ENCODE measurements at regions not wholly inside any gene's neighbourhood (a gene's known extent, or its start where the extent isn't known, plus 50 kb on each side); places are given as distances from the start of the nearest gene placed in this dataset.

DNA sequence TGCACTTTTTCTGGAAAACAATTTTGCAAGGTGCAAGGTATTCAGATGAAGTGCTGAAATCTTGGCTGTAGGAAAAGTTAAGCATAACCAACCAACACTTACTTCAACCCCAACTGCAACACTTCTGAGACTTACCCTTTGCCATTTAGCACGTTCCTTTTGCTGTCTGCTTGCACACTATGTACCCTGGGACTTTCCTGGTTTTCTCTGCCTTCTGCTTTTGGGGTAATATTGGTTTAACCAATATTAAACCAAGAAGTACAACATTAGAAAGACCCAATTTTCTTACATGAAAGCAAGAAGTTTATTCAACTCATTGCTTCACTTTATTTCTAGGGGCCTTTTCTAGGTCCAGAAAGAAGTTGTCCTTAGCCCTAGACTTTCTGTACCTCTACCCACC is 193.0 kb downstream of the HLX start:
- DNase-seq = no peak

DNA sequence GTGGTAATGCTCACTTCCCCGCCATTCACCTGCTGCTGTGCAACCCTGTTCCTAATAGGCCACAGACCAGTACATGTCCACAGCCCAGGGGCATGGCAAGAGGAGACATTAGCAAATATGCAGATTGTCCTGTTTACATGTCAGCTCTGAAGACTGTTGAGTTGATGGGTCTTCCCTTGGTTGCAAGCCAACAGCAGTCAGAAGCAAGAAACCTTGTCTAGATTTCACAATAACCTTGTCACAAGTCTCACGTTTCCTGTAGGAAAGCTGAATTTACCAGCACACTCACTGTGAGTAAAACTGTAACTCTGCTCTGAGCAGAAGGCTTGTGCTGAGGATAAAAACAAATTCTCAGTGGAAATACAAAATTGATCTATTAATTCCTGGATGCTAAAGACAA is 195.1 kb downstream of the HLX start:
- DNase-seq = no peak

DNA sequence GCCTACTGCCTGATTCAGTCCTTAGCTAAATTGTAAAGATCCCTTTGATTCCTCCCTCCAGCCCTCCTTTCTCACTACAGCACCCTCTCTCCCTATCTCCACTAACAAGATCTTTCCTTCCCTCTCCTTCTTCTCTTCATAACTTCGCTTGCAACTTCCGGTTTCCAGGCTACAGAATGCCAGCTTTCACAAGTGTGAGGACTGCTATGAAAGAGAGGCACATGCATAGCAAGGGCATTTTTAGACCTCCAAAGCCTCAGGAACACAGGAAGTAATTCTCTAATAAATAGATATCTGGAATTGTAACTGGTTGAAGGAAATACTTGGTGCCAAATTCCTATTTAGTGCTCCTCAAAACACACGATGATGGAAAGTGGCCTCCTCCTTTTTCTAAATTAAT is 196.7 kb downstream of the HLX start:
- DNase-seq = no peak

DNA sequence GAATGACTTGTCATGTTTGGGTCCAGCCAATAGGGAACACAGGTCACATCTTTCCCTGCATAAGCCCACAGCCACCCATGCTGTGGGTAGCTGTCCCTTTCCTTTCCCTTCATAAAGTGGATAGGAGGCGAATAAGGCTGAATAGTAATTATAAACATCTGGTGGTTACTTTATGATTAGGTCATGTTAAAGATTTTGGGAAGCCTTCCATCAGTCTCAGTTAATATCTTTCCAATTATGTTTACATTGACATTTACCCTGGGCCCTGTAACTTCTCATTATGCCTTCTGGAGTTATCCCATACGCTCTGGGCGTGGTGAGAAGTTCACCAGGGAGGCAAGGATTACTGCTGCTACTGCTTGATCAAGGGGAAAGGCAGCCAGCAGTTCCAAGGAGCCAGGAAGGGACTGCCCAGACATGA is 197.2 kb downstream of the HLX start:
- no peak for DNase-seq

DNA sequence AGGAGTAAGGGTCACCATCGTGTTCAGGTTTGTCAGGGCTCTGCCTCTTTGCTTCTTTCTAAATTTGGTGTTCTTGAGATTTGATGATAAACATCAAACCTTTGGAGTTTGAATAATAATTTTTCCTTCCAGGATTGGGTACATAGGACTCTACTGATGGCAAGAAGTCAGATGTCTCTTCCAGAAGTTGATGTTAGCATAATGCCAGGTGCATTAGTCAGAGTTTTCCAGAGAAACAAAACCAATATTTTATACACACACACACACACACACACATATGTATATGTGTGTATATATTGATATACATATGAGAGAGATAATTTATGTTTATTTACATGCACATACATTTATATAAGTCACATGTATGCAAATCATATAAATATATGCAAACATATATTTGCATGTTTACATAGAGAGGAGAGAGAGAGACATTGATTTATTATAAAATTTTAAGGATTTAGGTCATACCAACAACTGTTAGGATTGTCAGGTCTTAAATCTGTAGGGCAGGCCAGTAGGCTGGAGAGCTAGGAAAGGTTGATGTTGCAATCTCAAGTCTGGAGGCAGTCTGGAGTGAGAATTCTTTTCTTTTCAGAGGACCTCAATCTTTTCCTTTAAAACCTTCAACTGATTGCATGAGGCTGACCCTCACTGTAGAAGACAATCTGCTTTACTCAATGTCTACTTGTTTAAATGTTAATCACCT is 199.2 kb downstream of the HLX start:
- no peak for DNase-seq

DNA sequence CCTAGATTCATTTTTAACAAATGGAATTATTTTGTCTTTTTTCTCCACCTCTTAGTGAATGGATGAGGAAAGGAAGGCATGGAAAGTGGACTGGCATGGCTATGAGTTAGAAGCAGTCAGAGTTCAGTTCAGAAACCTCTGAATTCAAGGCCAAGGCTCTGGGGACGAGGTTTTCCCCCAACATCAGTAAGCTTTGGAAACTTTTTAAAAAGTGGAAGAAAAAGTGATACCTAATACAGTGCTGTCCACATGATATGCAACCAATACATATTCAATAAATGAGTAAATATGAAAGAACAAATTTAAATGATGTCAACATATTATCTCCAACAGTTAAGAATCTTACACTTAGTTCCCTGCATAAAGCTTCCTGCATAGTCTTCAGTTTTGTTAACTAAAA is 204.7 kb downstream of the HLX start:
- DNase-seq = no peak

DNA sequence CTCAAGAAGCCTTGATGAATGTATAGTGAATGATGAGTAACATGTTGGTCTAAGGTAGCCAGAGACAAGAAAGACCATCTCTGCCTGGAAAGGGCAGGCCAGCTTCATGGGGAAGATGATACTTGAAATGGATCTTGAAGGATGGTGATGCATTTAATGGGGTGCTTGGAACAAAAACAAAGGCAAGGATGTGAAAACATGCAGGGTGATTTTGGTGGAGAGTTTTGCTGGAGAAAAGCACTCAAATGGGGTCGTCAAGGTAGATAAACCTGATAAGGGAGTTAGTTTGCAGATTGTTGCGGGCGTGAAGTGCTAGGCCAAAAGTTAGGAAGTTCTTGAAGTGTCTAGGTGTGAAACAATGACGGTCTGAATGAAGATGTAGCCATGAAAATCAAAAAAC is 205.4 kb downstream of the HLX start:
- no peak for DNase-seq

DNA sequence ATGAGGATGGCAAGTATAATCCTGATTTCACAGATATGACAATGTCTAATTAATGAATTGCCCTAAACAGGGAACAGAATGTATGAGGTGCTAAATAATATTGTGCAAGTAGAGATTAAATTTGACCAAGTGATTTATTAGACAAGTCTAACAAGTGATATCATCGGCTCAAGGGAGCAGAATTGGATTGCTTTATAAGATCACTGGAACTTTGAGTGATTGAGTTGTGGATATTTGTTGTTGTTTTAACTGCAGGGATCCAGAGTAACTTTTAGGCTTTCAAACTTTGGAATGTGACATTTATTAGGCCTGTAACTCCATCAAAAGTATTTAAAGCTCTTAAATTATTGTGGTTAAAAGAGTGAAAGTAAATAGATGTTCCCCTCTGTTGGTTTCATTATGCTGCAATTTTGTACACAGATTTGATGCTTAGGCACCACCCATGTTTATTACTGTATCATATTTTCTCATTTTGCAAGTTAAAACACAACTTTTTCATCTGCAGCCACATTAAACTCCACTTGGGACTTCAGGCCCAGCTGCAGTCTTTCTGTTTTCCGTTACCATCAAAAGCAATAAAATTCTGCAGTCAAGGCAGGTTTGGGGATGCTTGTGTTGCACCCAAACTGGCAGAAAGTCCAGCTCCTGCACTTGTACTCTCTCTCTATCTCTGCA is 206.6 kb downstream of the HLX start:
- no peak for DNase-seq

DNA sequence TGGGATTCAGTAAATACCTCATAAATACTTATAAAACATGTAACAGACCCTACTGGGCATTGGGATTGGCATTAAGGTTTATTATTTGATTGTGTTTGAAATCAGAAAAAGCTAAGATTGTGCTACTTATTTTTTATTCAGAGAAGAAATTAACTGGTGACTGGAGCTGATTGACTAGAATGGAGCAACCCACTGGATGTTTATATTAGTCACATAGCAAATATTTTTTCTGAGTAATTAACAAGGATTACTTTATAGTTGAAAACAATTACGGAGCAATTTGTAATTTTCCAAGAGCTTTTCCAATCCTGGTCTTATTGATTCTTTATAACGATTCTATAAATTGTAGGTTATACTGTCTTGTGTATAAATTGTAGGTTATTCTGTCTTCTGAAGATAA is 208.7 kb downstream of the HLX start:
- no peak for DNase-seq

DNA sequence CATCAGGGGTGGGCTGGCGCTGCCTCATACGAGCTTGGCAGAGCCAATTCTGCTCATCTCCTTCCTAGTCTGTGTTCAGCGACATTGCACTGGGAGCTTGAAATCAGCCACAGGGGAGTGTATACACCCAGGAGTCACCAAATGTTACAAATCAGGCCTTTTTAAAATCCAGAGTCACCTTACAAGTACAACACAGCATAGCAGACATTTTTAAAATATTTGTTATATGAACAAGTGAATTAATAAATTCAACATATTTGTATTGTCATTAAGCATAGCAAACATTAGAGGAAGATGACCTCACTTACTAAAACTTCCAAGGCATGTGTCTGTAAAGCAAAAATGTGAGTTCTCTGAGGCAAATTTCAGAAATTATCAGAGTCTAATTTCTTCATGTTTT is 210.0 kb downstream of the HLX start:
- no peak for DNase-seq

DNA sequence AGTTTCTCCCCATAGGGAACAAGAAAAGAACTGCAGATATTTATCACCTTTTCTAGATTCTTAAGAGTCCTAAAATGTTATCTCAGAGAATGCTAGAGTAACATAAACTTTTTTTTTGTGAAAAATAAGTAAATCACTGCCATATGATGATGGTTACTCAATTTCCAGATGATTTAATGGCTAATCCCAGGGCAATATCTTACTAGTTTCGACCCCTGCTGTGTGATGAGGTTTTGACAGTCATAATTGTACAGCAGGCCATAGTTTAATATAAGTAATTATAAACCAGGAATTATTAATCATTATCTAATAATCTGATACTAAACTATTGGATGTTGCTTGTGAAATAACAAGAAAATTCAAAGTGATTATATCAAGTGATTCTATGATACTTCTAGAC is 210.6 kb downstream of the HLX start:
- no peak for DNase-seq

DNA sequence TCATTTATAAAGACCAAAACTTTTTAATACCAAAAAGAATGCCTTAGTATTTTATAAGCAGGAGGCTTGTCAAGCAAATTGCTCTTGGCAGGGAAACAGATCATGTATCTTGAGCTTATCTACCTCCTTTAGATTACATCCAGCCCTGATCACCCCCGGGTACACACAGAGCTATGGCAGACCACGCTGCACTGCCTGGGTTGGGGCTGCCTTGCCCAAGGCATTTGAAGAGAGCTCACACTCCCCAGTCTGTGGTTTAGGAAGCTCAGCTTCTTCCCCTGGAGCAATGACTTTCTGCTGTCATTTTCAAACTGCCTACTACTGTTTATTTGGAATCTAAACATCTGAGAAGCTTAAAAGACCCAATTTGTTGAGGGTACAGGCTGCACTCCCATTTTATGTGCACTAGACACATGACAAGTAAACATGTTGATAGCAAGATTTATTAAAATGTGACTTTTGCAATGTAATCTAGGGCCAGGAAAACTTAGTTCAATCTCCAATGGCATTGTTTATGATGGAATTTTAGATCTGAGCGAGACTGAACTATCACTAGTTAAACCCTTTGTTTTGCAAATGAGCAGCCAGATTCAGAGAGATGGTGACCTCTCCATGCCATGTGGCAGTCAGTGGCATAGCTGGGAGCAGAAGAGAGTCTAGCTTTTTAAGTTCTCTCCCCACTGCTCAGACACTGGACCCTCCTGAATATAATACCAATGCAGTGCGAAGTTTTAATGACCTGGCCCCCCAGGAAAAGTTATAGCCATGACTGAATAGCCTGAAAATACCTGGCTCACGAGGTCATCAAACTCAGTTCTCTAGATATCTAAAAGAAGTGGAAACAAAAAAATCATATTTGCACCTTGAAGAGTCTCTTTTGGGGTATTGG is 214.9 kb downstream of the HLX start:
- DNase-seq = no peak

DNA sequence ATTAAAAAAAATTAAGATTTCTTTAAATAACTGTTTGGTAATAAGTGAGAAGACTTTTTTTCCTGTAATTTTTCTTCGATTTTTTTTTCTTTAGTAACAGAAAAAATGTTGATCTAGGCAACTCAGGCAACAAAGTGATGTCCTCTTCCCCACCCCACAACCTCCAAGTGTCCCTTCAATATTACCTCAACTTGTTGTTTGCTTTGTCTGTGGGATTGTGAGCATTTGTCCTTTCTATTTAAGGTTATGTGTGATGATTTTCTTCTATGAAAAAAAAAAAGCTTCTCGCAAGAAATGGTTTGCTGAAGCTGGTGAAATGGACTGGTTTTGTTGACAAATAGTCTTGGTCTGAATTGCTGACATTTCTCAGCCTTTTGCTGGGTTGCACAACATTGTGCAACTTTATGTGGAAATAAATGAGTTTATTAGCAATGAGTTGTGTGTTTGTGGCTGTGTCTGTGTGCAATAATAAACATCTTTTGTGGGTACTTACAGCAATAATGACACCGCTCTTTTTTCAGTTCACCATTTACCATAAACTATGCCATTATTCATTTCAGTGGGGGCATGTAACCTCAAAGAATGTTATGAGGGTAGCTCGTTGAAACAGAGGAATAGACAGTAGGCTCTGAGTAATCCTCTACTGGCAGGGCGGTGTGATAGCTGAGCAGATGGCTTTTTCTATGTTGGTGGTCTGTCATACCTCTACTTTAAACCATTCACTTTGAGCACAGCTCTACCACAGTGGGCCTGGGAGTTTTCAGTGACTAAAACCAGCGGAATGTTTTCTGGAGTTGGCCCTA is 218.4 kb downstream of the HLX start:
- no peak for DNase-seq

DNA sequence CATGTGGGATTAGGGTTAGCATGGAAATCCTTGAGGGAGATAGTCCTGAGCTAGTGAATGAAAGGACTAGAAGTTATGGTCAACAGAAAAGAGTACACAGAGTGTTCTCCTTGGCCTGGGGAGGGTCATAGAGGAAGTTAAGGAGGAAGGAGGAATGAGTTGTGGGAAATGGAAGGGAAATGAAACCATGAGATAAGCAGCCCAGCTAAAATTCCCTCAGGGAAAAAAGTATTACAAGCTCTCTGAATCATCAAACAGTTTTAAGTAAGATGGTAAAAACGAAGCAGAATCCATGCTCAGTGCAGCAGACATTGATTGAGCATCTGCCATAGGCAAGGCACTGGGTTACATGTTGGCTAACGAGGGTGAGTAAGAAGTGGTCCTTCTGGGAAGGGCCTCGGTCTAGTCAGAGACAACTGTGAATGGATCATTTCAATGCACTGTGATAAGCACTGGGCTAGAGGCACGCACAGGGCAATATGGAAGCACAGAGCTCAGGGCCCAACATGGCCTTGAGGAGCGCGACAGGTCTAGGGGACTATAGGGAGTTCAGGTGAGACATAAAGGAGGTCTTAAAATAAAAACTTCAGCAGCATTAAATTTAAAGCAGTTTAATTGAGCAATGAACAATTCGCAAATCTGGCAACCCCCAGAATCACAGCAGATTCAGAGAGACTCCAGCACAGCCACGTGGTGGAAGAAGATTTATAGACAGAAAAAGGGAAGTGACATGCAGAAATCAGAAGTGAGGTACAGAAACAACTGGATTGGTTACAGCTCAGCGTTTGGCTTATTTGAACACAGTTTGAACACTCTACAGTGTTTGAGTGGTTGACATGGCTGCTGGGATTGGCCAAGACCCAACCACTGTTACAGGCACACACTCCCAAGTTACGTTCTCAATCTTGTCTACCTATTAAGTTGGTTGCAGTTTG is 219.5 kb downstream of the HLX start:
- no peak for DNase-seq

DNA sequence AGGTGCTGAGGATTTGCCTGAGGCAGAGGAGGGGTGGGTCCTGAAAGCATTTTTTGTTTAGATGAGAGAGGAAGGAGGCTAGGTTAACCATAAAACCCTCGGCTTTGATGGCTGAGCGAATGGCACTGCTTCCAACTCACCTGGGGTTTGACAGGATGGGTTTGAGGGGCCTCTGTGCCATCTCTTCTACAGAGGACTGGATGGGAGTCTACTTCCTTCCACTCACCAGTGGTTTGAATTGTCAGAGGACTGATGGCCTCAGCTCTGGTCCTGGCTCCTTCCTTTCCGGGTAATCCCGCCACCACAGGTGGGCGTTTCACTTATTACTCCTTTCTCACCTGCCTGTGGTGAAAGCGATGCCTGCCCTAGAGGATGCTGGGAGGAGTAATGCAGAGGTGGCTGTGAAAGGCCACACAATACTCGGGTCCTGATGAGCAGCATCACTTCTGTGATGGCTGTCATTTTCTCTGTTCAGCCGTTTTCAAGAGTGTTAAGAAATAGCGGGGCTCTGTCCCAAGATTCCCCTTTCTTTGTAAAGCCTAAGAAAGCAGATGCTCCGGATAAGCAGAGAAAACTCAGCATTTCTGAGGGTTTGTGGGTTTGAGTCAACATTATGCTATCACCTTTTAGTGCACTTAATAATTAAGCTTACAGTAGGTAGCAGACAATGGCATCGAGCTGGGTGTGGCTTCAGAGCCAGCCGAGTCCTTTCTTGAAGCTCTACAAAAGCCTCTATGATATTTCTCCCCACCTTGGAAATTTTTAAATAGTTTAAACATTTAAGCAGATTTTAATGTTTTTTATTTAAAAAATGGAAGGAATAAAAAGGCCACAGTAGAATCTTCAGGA is 220.7 kb downstream of the HLX start:
- no peak for DNase-seq

DNA sequence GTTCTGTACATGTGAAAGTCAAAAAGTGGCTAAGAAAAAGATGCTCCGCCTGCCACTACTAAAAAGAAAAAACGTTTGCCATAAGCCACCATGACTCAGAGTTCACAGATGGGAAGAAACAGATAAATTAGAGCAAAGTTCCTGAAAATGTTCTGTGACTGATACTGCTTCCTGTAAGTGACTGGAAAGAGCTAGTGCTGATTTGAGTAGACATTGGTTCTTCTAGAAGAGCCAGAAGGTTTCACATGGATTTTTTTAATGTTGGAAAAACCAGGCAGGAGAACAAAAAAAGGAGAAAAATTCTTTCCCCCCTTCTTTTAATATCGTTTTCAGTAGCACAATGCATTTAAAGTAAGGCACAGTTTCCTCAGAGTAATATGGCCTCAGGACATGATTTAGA is 221.4 kb downstream of the HLX start:
- no peak for DNase-seq

DNA sequence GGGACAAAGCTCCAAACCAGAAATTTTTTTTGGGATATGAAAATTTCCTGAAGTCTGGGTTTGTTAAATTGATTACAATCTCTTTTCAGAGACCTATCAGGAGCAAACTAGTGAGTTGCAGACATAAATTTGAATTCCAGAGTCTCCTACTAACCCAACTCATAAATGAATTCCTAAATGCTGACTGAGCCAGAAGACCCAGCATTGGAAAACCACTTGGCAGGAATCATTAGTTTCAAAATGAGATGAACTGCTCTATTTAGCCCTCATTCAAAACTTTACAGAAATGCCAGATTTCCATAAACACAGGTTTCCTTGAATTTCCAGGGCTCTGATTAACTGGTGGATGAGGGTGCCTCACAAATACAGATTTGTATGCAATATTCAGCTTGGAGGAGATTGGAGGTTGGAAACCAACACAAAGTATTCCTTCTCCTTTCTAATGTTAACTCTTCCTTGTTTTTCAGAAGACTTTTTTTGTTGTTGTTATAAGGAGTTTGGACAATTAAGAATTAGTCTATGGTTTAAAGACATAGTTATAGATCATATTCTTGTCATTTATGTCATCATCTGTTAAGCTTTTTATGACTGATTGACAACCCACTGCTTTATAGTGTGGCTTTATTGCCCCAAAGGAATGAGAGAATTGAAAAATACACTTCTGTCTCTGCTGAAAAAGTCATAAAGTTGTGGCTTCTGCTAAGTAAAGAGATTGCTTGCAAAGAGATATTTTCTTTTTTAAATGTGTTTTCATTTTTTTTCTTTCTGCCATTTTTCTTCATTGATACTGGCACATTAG is 222.8 kb downstream of the HLX start:
- no peak for DNase-seq

DNA sequence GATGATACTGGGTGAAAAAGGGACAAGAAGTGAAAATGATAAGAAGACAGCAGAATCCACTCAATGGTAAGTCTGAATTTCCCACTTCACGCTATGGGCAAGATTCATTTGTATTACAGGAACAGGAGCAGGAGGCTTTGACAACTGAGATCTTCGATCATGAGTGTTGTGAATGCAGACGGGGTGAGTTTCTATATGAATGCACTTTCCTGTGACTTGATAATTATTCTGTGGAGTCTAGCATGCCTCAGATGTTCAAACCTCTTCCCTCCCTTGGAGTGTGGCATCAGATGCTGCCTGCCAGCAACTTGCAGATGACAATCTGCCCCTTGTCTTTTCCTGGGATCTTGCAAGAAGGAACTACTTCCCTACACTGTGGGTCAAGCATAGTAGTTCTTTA is 225.4 kb downstream of the HLX start:
- no peak for DNase-seq

DNA sequence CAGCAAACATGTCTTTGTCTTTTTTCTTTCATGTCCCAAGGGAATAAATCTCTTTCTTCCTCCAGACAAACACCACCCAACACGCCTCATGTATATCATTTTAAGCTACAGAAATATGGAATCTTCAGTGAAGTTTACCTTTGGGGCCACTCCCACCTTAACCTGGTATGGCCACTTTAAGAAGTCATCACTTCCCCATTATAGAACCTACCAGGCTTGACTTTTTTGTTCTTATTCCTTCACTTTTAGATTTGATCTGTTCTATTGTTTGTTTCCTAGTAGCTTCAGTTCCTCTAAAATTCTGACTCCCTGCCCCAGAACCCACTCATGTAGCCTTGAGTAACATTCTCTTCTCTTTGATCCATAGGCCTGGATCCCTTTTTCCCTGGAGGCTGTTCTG is 226.3 kb downstream of the HLX start:
- DNase-seq = no peak

DNA sequence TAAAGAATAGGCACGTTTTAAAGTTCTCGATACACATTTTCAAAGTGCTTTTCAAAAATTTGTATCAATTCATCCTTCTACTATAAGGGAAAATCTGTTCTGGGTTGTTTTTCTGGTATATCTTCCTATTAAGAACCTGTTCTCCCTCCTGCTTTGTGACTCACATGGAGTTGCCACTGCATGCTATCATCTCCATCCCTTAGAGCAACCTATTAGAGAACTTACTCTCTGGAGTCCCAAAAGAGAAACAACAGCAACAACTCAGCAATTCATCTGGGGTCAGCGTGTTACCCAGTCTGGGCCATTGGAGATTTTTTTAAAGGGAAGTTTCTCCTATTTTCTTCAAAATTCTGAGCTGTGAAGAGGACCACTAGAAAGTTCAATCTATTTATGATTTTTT is 227.4 kb downstream of the HLX start:
- no peak for DNase-seq

Data from C1 segment of cervical spinal cord (tissue), 14 donors.